ENCODE measurements at regions not wholly inside any gene's neighbourhood (a gene's known extent, or its start where the extent isn't known, plus 50 kb on each side); places are given as distances from the start of the nearest gene placed in this dataset.

DNA sequence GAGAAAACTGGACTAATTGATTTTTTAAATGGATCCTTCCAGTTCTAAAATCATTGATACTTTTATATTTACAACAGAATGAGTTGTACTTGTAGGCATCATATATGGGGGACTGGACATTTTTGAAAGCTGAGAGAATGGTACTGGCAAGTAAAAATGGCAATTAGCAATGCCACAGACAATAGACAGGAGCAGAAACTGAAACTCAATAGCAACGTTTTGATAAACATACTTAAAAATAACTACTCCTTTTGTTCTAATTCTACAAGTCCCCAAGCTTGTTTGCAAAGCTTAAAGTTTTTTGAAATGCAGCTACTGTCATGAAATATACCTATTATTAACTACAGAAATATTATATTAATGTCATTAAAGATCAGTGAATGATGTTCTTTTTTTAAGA, 52.8 kb upstream of the FBXL7 start:
- DNase-seq (ENCODE audit: low read depth) = no peak

DNA sequence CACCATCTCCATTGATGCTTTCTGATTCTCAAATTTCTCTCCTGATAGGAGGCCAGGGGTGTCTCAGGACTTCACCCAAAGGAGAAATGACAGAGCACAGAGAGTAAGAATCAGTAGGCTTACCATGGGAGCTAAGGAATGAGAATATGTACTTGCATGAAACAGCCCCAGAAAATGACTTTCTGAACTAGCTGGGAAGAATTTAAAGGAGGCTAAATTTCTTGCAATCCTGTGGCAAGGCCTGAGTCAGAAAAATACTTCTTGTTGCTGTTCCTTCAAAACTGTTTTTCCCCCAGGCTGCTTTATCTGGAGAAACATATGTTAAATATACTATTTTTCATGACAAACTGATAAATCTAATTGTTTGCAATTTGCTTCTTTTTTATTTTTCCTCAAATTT, 53.4 kb upstream of the FBXL7 start:
- DNase-seq (ENCODE audit: low read depth) = peak; percentile 65

- no peak for DNase-seq (ENCODE audit: low read depth)
Measured at GRCh38 chr5:15442193-15442570, 57.8 kb upstream of the FBXL7 start.

- no peak for DNase-seq (ENCODE audit: low read depth)
Measured at GRCh38 chr5:15441433-15442192, 58.4 kb upstream of the FBXL7 start.

- DNase-seq (ENCODE audit: low read depth) = peak; percentile 2
Measured at GRCh38 chr5:15440434-15440833, 59.5 kb upstream of the FBXL7 start.

GRCh38 chr5:15439801-15440200, 60.2 kb upstream of the FBXL7 start:
- no peak for DNase-seq (ENCODE audit: low read depth)

DNA sequence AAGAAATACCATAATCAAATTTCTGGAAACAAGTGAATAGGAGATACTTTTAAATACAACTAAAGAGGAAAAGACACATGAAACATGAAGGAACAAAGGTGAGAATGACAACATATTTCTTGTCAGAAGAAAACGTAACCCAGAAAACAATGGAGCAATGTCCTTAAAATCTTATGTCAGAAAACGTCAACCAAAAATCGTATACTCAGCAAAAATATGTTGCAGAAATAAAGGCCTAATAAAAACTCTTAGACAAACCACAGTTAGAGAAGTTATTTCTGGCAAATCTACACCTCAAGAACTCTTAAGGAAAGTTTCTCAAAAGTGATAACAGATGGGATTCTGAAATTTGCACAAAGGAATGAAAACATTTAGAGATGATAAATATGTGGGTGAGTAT, 66.3 kb upstream of the FBXL7 start:
- no peak for DNase-seq (ENCODE audit: low read depth)

- DNase-seq (ENCODE audit: low read depth) = no peak
Measured at GRCh38 chr5:15431923-15432322, 68.1 kb upstream of the FBXL7 start.

GRCh38 chr5:15425766-15426165, 74.2 kb upstream of the FBXL7 start:
- peak; percentile 5 for DNase-seq (ENCODE audit: low read depth)

DNA sequence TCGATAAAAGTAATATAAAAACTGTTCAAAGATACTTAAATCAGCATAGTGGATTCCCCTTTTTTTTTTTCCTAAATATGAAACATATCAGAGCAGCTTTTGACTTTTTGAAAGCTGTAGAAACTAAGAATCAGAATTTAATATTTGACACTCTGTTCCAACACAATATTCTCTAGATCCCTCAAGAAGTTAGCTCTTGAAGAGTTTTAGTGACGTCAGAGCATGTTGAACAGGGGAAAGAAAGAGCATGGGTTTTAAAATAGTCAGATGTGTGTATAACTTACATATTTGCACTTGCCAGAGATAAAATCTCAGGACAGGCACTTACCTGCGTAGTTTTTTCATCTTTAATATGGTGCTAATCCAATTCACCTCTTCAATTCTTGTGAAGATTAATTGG, 75.2 kb upstream of the FBXL7 start:
- no peak for DNase-seq (ENCODE audit: low read depth)

DNA sequence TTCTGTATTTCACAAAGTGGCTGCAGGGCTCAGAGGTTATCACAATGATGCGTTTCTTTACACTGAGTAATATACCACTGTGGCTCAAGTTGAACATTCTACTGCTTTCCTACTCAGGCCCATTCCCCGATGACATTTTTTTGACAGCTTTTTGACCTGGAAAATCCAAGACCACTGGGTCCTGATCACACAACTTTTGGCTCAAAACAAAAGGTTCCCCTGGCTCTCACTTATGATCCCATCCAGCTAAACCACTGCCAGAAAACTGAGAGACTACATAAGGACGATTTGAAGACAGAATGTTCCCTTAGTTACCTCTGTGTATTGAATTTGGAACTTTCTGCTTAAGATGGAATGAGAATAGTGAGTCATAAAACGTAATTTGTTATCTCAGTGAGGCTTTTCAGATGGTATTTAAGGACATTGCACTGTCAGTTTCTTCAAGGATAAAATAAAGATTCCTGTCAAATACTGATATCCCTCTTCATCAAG, 78.0 kb upstream of the FBXL7 start:
- DNase-seq (ENCODE audit: low read depth) = no peak

DNA sequence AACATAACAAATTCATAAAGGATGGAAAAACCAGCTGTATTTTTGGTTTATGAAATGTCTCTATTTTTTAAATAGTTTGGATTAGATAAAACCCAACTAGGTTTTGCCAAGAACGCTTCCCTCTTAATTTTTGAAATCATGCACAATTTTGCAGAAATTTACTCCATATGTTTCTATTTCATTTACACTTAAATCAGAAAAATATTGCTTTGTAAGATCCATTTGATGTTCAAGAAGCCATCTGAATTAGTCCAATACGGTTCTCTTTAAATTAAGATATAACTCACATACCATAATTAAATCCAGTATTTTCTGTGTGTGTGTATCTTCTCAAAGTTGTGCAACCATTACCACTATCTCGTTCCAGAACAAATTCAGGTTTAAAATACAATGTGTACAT, 78.6 kb upstream of the FBXL7 start:
- no peak for DNase-seq (ENCODE audit: low read depth)

GRCh38 chr5:15420201-15420600, 79.8 kb upstream of the FBXL7 start:
- DNase-seq (ENCODE audit: low read depth) = no peak

DNA sequence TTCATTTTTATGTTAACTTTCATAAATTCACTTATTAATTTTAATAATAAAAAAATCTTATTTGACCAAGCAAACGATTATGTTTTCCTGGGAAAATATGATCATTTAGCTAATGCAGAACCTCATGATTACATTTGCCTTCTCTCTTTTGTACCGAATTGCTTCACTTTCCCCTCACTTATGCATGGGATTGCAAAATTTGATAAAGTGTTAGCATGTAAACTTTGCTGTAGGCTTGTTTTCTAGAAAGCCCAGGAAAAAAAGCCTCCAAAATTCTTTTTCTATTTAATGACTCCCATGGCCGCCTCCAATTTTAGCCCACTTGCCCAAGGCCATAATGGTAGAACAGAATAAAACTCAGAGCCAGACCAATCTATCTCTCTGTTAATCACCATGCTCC, 82.8 kb upstream of the FBXL7 start:
- no peak for DNase-seq (ENCODE audit: low read depth)

DNA sequence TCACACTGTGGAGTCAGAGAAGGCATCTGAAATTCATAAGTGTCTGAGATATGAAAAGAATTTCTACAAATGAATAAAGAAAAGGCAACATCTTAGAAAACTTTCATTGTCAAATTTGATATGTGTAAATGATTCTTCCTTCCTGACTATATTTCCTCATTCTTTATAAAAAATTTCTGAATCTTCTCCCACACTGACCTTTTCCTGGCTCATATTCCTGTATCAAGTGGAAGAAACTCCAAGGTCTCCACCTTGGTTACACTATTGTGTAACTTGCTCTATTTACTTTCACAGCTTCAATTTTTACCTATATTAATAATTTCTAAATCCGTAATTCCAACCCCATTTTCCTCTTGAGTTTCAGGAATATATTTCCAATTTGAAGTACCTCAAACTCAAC, 93.5 kb upstream of the FBXL7 start:
- no peak for DNase-seq (ENCODE audit: low read depth)

DNA sequence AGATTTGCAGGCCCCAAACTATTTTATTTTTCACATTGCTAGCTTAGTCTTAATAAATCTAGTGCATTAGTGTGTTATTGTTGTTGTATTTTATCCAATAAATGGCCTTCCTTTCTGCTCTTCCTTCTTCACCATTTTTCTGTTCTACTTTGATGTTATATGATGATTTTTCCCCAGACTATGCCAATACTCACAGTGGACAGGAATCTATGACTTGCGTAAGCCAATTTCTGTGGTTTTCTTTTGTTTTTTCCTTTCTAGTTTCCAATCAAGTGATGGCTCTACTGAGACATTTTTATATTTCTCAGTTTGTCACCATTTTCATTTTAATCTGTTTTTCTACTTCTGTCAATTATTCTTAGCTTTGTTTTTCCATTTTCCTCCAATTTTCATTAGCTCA, 106.8 kb upstream of the FBXL7 start:
- DNase-seq (ENCODE audit: low read depth) = no peak

- no peak for DNase-seq (ENCODE audit: low read depth)
Measured at GRCh38 chr5:15391704-15392397, 108.1 kb upstream of the FBXL7 start.

DNA sequence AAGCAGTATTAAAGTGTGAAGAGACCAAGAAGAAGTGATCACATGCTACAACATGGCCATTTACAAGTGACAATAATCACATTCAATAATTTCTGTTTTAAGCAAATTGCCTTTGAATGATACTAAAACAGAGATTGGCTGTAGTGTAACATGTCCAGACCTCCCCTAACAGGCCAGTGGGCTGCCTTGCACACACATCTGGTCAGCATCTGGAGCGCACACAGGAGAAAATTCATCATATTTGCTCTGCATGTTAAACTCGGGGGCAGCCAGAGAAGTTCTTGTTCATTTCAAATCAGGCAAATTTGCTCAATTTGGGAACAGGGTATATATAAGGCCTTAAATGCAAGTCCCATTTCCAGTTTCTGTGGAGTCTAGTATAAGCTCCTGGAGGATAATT, 111.1 kb upstream of the FBXL7 start:
- DNase-seq (ENCODE audit: low read depth) = no peak

DNA sequence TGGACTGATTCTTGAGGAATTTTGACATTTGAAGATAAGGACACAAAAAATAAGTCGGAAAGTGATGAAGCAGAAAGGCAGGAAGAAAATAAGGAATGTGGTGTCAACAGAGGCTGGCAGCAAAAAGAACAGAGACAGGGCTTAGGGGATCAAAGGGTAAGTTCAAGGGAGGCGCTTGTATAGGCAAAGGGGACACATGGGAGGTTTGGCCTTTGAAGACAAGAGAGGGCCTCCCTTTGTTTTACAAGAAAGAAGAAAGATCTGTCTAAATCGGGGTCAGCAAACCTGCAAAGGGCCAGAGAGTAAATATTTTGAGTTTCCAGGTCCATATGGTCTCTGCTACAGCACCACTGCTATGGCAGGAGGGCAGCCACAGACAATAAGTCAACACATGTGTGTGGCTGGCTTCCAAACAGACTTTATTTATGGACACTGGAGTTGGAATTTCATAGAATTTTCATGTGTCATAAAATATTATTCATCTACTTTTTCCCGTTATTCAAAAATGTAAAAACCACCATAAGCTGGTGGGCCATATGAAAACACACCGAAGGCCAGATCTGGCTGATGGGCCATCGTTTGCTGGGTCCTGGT, 112.0 kb upstream of the FBXL7 start:
- no peak for DNase-seq (ENCODE audit: low read depth)

DNA sequence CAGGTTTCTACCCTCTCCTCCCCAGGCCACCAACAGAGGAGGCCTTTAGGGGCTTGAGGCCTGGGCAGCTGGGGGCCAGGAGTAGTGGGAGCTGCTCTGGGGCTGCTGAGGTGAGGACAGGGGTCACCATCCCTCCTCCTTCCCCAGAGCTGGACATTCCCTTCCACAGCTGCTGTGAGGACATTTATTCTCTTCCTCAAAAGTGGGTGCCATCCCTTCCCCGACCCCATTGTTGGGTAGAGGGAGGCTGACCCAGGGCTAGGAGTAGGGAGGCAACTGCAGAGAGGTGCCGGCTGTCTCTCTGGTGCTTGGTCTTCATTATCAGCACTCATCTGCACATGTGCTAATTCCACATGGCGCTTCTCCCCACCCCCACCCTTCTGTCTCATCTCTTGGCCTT, 113.9 kb upstream of the FBXL7 start:
- no peak for DNase-seq (ENCODE audit: low read depth)

GRCh38 chr5:15385553-15385952, 114.4 kb upstream of the FBXL7 start:
- DNase-seq (ENCODE audit: low read depth) = no peak

DNA sequence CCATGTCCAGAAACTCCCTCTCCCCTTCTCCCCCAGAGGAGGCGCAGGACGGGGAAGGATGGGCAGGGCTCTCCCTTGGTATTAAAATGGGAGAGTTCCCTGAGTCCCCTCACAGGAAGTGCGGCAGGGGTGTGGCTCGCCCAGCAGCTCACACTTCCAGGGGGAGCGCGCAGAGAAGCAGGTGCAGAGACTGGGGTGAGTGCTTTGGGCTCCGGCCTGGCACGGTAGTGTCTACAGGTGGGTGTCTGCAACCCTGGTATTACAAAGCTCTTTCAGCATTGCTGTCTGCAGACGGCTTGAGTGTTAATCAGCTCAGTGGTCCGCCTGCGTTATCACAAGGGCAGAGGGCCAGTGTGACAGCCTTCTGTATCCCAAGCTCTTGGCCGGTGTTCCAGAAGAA, 114.9 kb upstream of the FBXL7 start:
- no peak for DNase-seq (ENCODE audit: low read depth)

DNA sequence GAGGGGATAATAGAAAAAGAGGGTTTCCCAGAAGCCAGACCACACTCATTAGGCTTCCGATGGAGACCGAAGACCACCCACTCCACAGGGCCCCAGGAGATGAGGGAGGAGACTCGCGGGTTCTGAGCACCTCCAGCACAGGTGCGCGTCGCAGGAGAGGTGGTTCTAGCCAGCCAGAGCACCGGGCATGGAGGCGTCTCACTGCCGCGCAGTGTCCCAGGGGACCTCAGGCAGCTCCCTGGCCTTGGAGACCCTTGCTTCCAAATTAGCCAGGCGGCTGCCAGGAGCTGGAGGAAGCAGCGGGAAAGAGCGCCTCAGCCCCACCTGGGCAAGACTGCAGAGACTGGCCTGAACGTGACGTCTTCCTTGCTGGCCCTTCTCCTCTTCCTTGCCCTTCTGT, 115.4 kb upstream of the FBXL7 start:
- DNase-seq (ENCODE audit: low read depth) = no peak
